IMR-90 (cell line): ENCODE measurements at regions not wholly inside any gene's neighbourhood (a gene's known extent, or its start where the extent isn't known, plus 50 kb on each side); places are given as distances from the start of the nearest gene placed in this dataset.

Experiments
- ATAC-seq: fragments of 200-7000 bp; cut with Tn5 transposase; 2 replicates; pipeline ENCODE4 v1.9.1; 2020; ENCODE audit warnings: low read depth, mild to moderate bottlenecking, moderate library complexity
- BruUV-seq: library from RNA; stranded (reverse); fragments of 400-500 nt; replicated peaks from 2 replicates; lab custom pipeline; 2021; lab: Mats Ljungman, UMichigan
- CTCF ChIA-PET: fragments of 300-600 bp; formaldehyde crosslinking; extraction: SDS; loops from one replicate; lab custom pipeline; 2021; ENCODE audit warnings: antibody characterized with exemption; lab: Yijun Ruan, JAX
- POLR2A ChIA-PET: fragments of 300-600 bp; sonication (Branson Sonifier 250); formaldehyde crosslinking; loops from one replicate; lab custom pipeline; 2022; ENCODE audit warnings: antibody characterized with exemption; ENCODE audit not compliant: unreplicated experiment; lab: Charles Lee
- DNase-seq: peaks from one replicate; pipeline ENCODE4 v3.0.0; 2013
- H2AFZ ChIP-seq: replicated peaks from 2 replicates; pipeline ENCODE3; 2013; ENCODE audit warnings: low read length, mild to moderate bottlenecking; ENCODE audit not compliant: poor library complexity
- H2AK5ac ChIP-seq: 2 replicates; pipeline ENCODE4 v1.6.1; 2013; ENCODE audit warnings: low read depth, low read length, inconsistent platforms
- H2AK9ac ChIP-seq: replicated peaks from 2 replicates; pipeline ENCODE3; 2013; ENCODE audit warnings: mild to moderate bottlenecking, low read depth, low read length, moderate library complexity; ENCODE audit not compliant: poor library complexity
- H2BK120ac ChIP-seq: 2 replicates; pipeline ENCODE4 v1.6.1; 2013; ENCODE audit warnings: low read depth, low read length, inconsistent platforms
- H2BK15ac ChIP-seq: 3 replicates; pipeline ENCODE4 v1.6.1; 2013; ENCODE audit warnings: low read depth, low read length, inconsistent platforms
- H2BK20ac ChIP-seq: 2 replicates; pipeline ENCODE4 v1.6.1; 2013; ENCODE audit warnings: low read depth, mild to moderate bottlenecking, inconsistent platforms, low read length, moderate library complexity
- H2BK5ac ChIP-seq: 2 replicates; pipeline ENCODE4 v1.6.1; 2013; ENCODE audit warnings: mild to moderate bottlenecking, low read depth, low read length, inconsistent platforms; ENCODE audit not compliant: poor library complexity, severe bottlenecking
- H3K14ac ChIP-seq: replicated peaks from 2 replicates; pipeline ENCODE4 v1.6.1; 2013; ENCODE audit warnings: low read depth, low read length, inconsistent platforms
- H3K18ac ChIP-seq: 2 replicates; pipeline ENCODE4 v1.6.1; 2013; ENCODE audit warnings: low read depth, low read length, control low read depth
- H3K23ac ChIP-seq: 2 replicates; pipeline ENCODE4 v1.6.1; 2013; ENCODE audit warnings: low read depth, low read length, inconsistent platforms
- H3K27ac ChIP-seq: 2 replicates; pipeline ENCODE4 v1.5.1; 2013; ENCODE audit warnings: mild to moderate bottlenecking, control low read depth, low read length; ENCODE audit not compliant: insufficient read depth
- H3K27me3 ChIP-seq: 2 replicates; pipeline ENCODE4 v1.6.1; 2013; ENCODE audit warnings: low read length; ENCODE audit not compliant: control insufficient read depth, insufficient read depth
- H3K36me3 ChIP-seq: 2 replicates; pipeline ENCODE4 v1.6.1; 2013; ENCODE audit warnings: low read length, mixed read lengths; ENCODE audit not compliant: control insufficient read depth, insufficient read depth
- H3K4ac ChIP-seq: 2 replicates; pipeline ENCODE4 v1.6.1; 2013; ENCODE audit warnings: low read depth, low read length, inconsistent platforms
- H3K4me1 ChIP-seq: 2 replicates; pipeline ENCODE4 v1.6.1; 2013; ENCODE audit warnings: low read length, mixed read lengths; ENCODE audit not compliant: control insufficient read depth, insufficient read depth
- H3K4me2 ChIP-seq: 2 replicates; pipeline ENCODE4 v1.6.1; 2013; ENCODE audit warnings: low read depth, mild to moderate bottlenecking, control low read depth, low read length, moderate library complexity
- H3K4me3 ChIP-seq: 2 replicates; pipeline ENCODE4 v1.5.1; 2013; ENCODE audit warnings: low read depth, mild to moderate bottlenecking, control low read depth, low read length, moderate library complexity; ENCODE audit not compliant: insufficient read depth
- H3K56ac ChIP-seq: 2 replicates; pipeline ENCODE4 v1.6.1; 2013; ENCODE audit warnings: low read length, inconsistent platforms; ENCODE audit not compliant: insufficient read depth; ENCODE audit errors: extremely low read depth
- H3K79me1 ChIP-seq, 2 experiments: 2 replicates each; pipeline ENCODE4 v1.6.1; 2013; ENCODE audit warnings: low read length in 2 of 2, inconsistent platforms in 1 of 2, low read depth in 1 of 2
- H3K9ac ChIP-seq: 2 replicates; pipeline ENCODE4 v1.6.1; 2013; ENCODE audit warnings: low read depth, low read length, control low read depth
- H3K9me1 ChIP-seq: 2 replicates; pipeline ENCODE4 v1.6.1; 2013; ENCODE audit warnings: low read length, inconsistent platforms; ENCODE audit not compliant: insufficient read depth
- H3K9me3 ChIP-seq: 2 replicates; pipeline ENCODE4 v1.6.1; 2013; ENCODE audit warnings: low read length; ENCODE audit not compliant: control insufficient read depth, insufficient read depth
- H4K20me1 ChIP-seq: 2 replicates; pipeline ENCODE4 v1.6.1; 2013; ENCODE audit warnings: low read length, inconsistent platforms; ENCODE audit not compliant: insufficient read depth
- H4K5ac ChIP-seq: 2 replicates; pipeline ENCODE4 v1.6.1; 2013; ENCODE audit warnings: mild to moderate bottlenecking, low read depth, low read length, control low read depth
- H4K8ac ChIP-seq, 2 experiments: 2 replicates each; pipeline ENCODE4 v1.6.1; 2013; ENCODE audit warnings: low read depth in 2 of 2, low read length in 2 of 2, control low read depth in 1 of 2, inconsistent platforms in 1 of 2
- H4K91ac ChIP-seq: 2 replicates; pipeline ENCODE4 v1.6.1; 2013; ENCODE audit warnings: low read depth, low read length, inconsistent platforms; ENCODE audit not compliant: insufficient read depth
- CHD1 ChIP-seq: IDR thresholded peaks from 2 replicates; pipeline ENCODE4 v1.6.1; 2012; ENCODE audit warnings: low read depth, low read length, improper control_type of control experiment
- RAD21 ChIP-seq: IDR thresholded peaks from 2 replicates; pipeline ENCODE4 v1.6.1; 2012; ENCODE audit warnings: low read length, improper control_type of control experiment
- RFX5 ChIP-seq: IDR thresholded peaks from 2 replicates; pipeline ENCODE4 v1.8.0; 2012; ENCODE audit warnings: low read depth, mild to moderate bottlenecking, low read length, moderate library complexity
- WGBS, 2 experiments: methylation state at CpG; one replicate each; pipeline versions ENCODE4 v1.1.5 to v1.1.7; 2013; ENCODE audit warnings: missing lambda C conversion rate in 2 of 2; ENCODE audit not compliant: insufficient read length in 1 of 2; ENCODE audit errors: extremely low coverage in 2 of 2; 5-methylcytosine and 5-hydroxymethylcytosine counted together
- dilution Hi-C: fragments of 300-500 bp; cut with HindIII; formaldehyde crosslinking; loops from one replicate; pipeline ENCODE4 v1.14.3; 2018; ENCODE audit warnings: low sequenced_read_pairs; ENCODE audit not compliant: unreplicated experiment
- in situ Hi-C: fragments of 300-500 bp; cut with MboI; formaldehyde crosslinking; loops from 3 replicates; pipeline ENCODE4 v1.14.3; 2019; ENCODE audit warnings: low sequenced_read_pairs, inconsistent platforms, mixed read lengths
- intact Hi-C: fragments of 100-400 bp; cut with micrococcal nuclease; formaldehyde crosslinking; loops from 2 replicates; pipeline ENCODE4 v1.10.0; 2022

DNA sequence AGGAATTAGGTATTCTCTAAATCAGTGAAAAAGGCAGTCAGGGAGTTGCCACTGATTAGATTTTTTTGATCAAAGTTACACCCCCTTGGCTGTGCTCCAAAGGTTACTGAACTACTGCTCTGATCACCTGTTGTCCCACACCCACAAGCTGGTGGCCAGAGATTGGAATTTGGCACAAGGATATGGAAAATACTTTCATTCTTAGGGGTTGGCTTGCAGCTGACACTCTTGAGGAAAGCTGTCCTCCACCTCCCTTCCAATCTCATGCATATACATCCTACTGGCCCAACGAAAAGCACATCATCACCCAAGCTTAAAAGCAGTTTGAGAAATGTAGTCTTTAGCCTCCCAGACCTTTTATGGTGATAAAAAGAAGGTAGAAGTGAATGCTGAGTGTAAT is 329.5 kb upstream of the CHAC2 start:
- intact Hi-C loops = no loop called here
- no TSS peak for BruUV-seq
- TF ChIP-seq RFX5 (no peak), RAD21 (no peak), CHD1 (no peak)

More for the DNA sequence above, 329.5 kb upstream of the CHAC2 start:
- Histone ChIP-seq H4K5ac (no peak overlapping the region), H4K20me1 (no peaks in the 10 kb centered on the region), H3K4me1 (no peaks in the 10 kb centered on the region), H3K36me3 (no peaks in the 10 kb centered on the region), H2AFZ (no peak overlapping the region), H3K79me1 (no peaks in the 10 kb centered on the region), H3K23ac (no peak overlapping the region), H3K14ac (no peak overlapping the region), H3K27me3 (no peaks in the 10 kb centered on the region), H3K9me3 (no peaks in the 10 kb centered on the region), H4K91ac (no peak overlapping the region), H2BK20ac (no peak overlapping the region), H3K4ac (no peak overlapping the region), H2BK120ac (no peak overlapping the region), H3K18ac (no peak overlapping the region), H3K27ac (no peak overlapping the region), H4K8ac (no peak overlapping the region), H2BK5ac (no peak overlapping the region), H3K9me1 (no peaks in the 10 kb centered on the region), H3K56ac (no peak overlapping the region), H3K4me2 (no peak overlapping the region), H2AK9ac (no peak overlapping the region), H2BK15ac (no peak overlapping the region), H3K4me3 (no peak overlapping the region), H3K9ac (no peak overlapping the region), H2AK5ac (no peak overlapping the region)
- POLR2A ChIA-PET = no interaction called here
- in situ Hi-C loops = no loop called here
- CTCF ChIA-PET = interaction anchor here (0.5 kb wide), 1 partner anchor 185 kb away, joined by 3 read pairs; no protein-coding TSS in a partner anchor
- dilution Hi-C loops = no loop called here
- DNase-seq = no peak
- ATAC-seq = no peak
- WGBS, 2 experiments = no CpG with 5 or more reads among the region's 1 CpG
